A172 (cell line): ENCODE measurements at regions not wholly inside any gene's neighbourhood (a gene's known extent, or its start where the extent isn't known, plus 50 kb on each side); places are given as distances from the start of the nearest gene placed in this dataset.

ENCODE experiments used
- DNase-seq: peaks from one replicate; pipeline ENCODE4 v3.0.0-alpha.2; 2015; ENCODE audit warnings: low spot score

- DNase-seq = no peak
Measured at GRCh38 chr2:155404433-155405002, 706.0 kb downstream of the KCNJ3 start.

GRCh38 chr2:155393406-155393805 lies 694.9 kb downstream of the KCNJ3 start:
- no peak for DNase-seq

- DNase-seq = no peak
Measured at GRCh38 chr2:155391613-155392130, 693.2 kb downstream of the KCNJ3 start.

- no peak for DNase-seq
Measured at GRCh38 chr2:155389224-155389623, 690.7 kb downstream of the KCNJ3 start.

GRCh38 chr2:155384555-155385123 lies 686.1 kb downstream of the KCNJ3 start:
- no peak for DNase-seq

- no peak for DNase-seq
Measured at GRCh38 chr2:155382776-155383175, 684.3 kb downstream of the KCNJ3 start.

GRCh38 chr2:155381436-155381835 lies 682.9 kb downstream of the KCNJ3 start:
- no peak for DNase-seq

GRCh38 chr2:155379494-155379893 lies 681.0 kb downstream of the KCNJ3 start:
- no peak for DNase-seq

- DNase-seq = peak; percentile 12
Measured at GRCh38 chr2:155377931-155378444, 679.5 kb downstream of the KCNJ3 start.

- peak; percentile 43 for DNase-seq
Measured at GRCh38 chr2:155377266-155377680, 678.8 kb downstream of the KCNJ3 start.

GRCh38 chr2:155372969-155373368 lies 674.5 kb downstream of the KCNJ3 start:
- DNase-seq = peak; percentile 16

- peak; percentile 17 for DNase-seq
Measured at GRCh38 chr2:155368934-155369333, 670.4 kb downstream of the KCNJ3 start.

- no peak for DNase-seq
Measured at GRCh38 chr2:155364766-155365165, 666.3 kb downstream of the KCNJ3 start.

GRCh38 chr2:155363349-155363888 lies 664.9 kb downstream of the KCNJ3 start:
- no peak for DNase-seq

GRCh38 chr2:155357172-155357571 lies 658.7 kb downstream of the KCNJ3 start:
- no peak for DNase-seq

- no peak for DNase-seq
Measured at GRCh38 chr2:155356250-155356649, 657.8 kb downstream of the KCNJ3 start.

GRCh38 chr2:155350783-155351580 lies 652.5 kb downstream of the KCNJ3 start:
- DNase-seq = peak; percentile 46

GRCh38 chr2:155332016-155332415 lies 633.5 kb downstream of the KCNJ3 start:
- no peak for DNase-seq

GRCh38 chr2:155320236-155320635 lies 621.7 kb downstream of the KCNJ3 start:
- no peak for DNase-seq

- no peak for DNase-seq
Measured at GRCh38 chr2:155318710-155319109, 620.2 kb downstream of the KCNJ3 start.

GRCh38 chr2:155315768-155316167 lies 617.3 kb downstream of the KCNJ3 start:
- DNase-seq = no peak

- DNase-seq = peak; percentile 30
Measured at GRCh38 chr2:155310589-155310988, 612.1 kb downstream of the KCNJ3 start.
